ENCODE measurements at regions not wholly inside any gene's neighbourhood (a gene's known extent, or its start where the extent isn't known, plus 50 kb on each side); places are given as distances from the start of the nearest gene placed in this dataset.

GRCh38 chr5:3736926-3737325 is 141.3 kb downstream of the IRX1 start:
- no peak for TF ChIP-seq CTCF (conservative IDR thresholded peaks at IDR 0.05)
- no peaks in the 10 kb centered on the region for H3K9me3 Mint-ChIP-seq
- no peaks in the 10 kb centered on the region for H3K36me3 ChIP-seq (ENCODE audit: control insufficient read depth, insufficient read depth, low read length)
- H3K4me1 ChIP-seq (ENCODE audit: control insufficient read depth, insufficient read depth, low read length), result no peaks in the 10 kb centered on the region
- WGBS, 2 experiments (ENCODE audit: insufficient coverage in 1 of 2, insufficient read length in 1 of 2), result 94 to 98% methylated on average over 8 to 9 of the region's 9 CpGs
- no peak overlapping the region for H3K4me3 ChIP-seq (ENCODE audit: low read length)
- no peaks in the 10 kb centered on the region for H3K36me3 Mint-ChIP-seq (ENCODE audit: low read depth)
- DNase-seq, result no peak
- no peak overlapping the region for H3K4me3 Mint-ChIP-seq
- H3K27me3 Mint-ChIP-seq (ENCODE audit: insufficient read depth), result no peaks in the 10 kb centered on the region
- H3K4me1 Mint-ChIP-seq, result no peaks in the 10 kb centered on the region
- H3K9ac ChIP-seq (ENCODE audit: extremely low read depth, low read length, poor library complexity, severe bottlenecking), result no peak overlapping the region
- no peaks in the 10 kb centered on the region for H3K27me3 ChIP-seq (ENCODE audit: control insufficient read depth, insufficient read depth, low read length, poor library complexity, severe bottlenecking)
- H3K9me3 ChIP-seq (ENCODE audit: control insufficient read depth, low read length), result no peaks in the 10 kb centered on the region
- H3K27ac ChIP-seq (ENCODE audit: low read depth, low read length), result peak overlapping the region; percentile 66
- H3K27ac Mint-ChIP-seq, result no peak overlapping the region

- Histone ChIP-seq H3K4me3 (ENCODE audit: low read length) (no peak overlapping the region), H3K36me3 (ENCODE audit: control insufficient read depth, insufficient read depth, low read length) (no peaks in the 10 kb centered on the region), H3K27me3 (ENCODE audit: control insufficient read depth, insufficient read depth, low read length, poor library complexity, severe bottlenecking) (no peaks in the 10 kb centered on the region), H3K27ac (ENCODE audit: low read depth, low read length) (no peak overlapping the region), H3K4me1 (ENCODE audit: control insufficient read depth, insufficient read depth, low read length) (no peaks in the 10 kb centered on the region), H3K9me3 (ENCODE audit: control insufficient read depth, low read length) (no peaks in the 10 kb centered on the region), H3K9ac (ENCODE audit: extremely low read depth, low read length, poor library complexity, severe bottlenecking) (no peak overlapping the region)
- no peaks in the 10 kb centered on the region for H3K27me3 Mint-ChIP-seq (ENCODE audit: insufficient read depth)
- TF ChIP-seq CTCF (conservative IDR thresholded peaks at IDR 0.05), result no peak
- H3K9me3 Mint-ChIP-seq, result no peaks in the 10 kb centered on the region
- WGBS, 2 experiments (ENCODE audit: insufficient coverage in 1 of 2, insufficient read length in 1 of 2), result 91 to 93% methylated on average over 2 to 3 of the region's 3 CpGs
- no peaks in the 10 kb centered on the region for H3K36me3 Mint-ChIP-seq (ENCODE audit: low read depth)
- H3K27ac Mint-ChIP-seq, result no peak overlapping the region
- no peak for DNase-seq
- no peaks in the 10 kb centered on the region for H3K4me1 Mint-ChIP-seq
- no peak overlapping the region for H3K4me3 Mint-ChIP-seq
These were observed 143.3 kb downstream of the IRX1 start for GRCh38 chr5:3738919-3739318.

GRCh38 chr5:3740546-3741373 is 145.1 kb downstream of the IRX1 start:
- Histone ChIP-seq H3K36me3 (ENCODE audit: control insufficient read depth, insufficient read depth, low read length) (no peaks in the 10 kb centered on the region), H3K4me1 (ENCODE audit: control insufficient read depth, insufficient read depth, low read length) (no peaks in the 10 kb centered on the region), H3K27me3 (ENCODE audit: control insufficient read depth, insufficient read depth, low read length, poor library complexity, severe bottlenecking) (no peaks in the 10 kb centered on the region), H3K27ac (ENCODE audit: low read depth, low read length) (no peak overlapping the region), H3K4me3 (ENCODE audit: low read length) (no peak overlapping the region), H3K9ac (ENCODE audit: extremely low read depth, low read length, poor library complexity, severe bottlenecking) (no peak overlapping the region), H3K9me3 (ENCODE audit: control insufficient read depth, low read length) (no peaks in the 10 kb centered on the region)
- TF ChIP-seq CTCF (conservative IDR thresholded peaks at IDR 0.05), result no peak
- H3K36me3 Mint-ChIP-seq (ENCODE audit: low read depth), result no peaks in the 10 kb centered on the region
- H3K4me1 Mint-ChIP-seq, result no peaks in the 10 kb centered on the region
- WGBS, 2 experiments (ENCODE audit: insufficient coverage in 1 of 2, insufficient read length in 1 of 2), result 94 to 96% methylated on average over 9 to 26 of the region's 27 CpGs
- H3K27ac Mint-ChIP-seq, result no peak overlapping the region
- H3K27me3 Mint-ChIP-seq (ENCODE audit: insufficient read depth), result no peaks in the 10 kb centered on the region
- no peak overlapping the region for H3K4me3 Mint-ChIP-seq
- H3K9me3 Mint-ChIP-seq, result no peaks in the 10 kb centered on the region
- DNase-seq, result no peak

All from endodermal cell (in vitro differentiated cells).